SU-DHL-6 (cell line): ENCODE measurements at regions not wholly inside any gene's neighbourhood (a gene's known extent, or its start where the extent isn't known, plus 50 kb on each side); places are given as distances from the start of the nearest gene placed in this dataset.

Source experiments
- EZH2phosphoT487 ChIP-seq: fragments of 200-600 bp; sonication (generic), shearing (Covaris generic); conservative IDR thresholded peaks from 2 replicates; pipeline ENCODE4 v1.6.1; 2018; ENCODE audit warnings: mild to moderate bottlenecking, antibody characterized with exemption, low read length, moderate library complexity, mixed read lengths
- TF ChIP-seq, protein P1 (sequence below): fragments of 200-600 bp; sonication (generic); IDR thresholded peaks from one replicate; pipeline ENCODE4 v1.5.1; 2017; ENCODE audit warnings: antibody characterized with exemption, mild to moderate bottlenecking, low read length, moderate library complexity; ENCODE audit not compliant: insufficient read depth, poor library complexity, severe bottlenecking

DNA sequence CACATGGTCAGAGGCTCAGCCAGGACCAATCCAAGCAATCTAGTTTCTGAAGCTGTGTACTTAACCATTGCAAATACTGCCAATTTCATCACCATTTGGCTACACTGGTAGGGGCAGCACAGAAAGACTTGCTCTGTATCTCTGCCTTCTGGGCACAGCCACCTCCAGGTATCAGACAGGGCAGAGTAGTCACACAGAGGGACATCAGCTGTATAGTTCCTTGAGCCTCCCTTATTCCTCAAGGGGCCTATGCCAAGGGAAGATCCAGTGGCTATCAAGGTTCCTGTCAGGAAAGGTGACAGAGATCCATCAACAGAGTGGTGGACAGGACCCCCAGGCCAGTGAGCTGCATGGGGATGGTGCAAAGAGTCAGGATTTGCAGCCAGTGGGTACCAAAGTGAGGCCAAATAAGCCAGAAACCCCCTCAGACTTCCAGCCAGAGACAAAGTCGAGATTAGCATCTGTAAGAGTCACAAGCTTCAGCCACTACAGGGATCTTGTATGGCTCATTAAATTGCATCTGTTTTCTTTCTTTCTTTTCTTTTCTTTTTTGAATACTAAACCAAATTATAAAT is 381.6 kb upstream of the CPEB2 start:
- TF ChIP-seq, protein P1, sequence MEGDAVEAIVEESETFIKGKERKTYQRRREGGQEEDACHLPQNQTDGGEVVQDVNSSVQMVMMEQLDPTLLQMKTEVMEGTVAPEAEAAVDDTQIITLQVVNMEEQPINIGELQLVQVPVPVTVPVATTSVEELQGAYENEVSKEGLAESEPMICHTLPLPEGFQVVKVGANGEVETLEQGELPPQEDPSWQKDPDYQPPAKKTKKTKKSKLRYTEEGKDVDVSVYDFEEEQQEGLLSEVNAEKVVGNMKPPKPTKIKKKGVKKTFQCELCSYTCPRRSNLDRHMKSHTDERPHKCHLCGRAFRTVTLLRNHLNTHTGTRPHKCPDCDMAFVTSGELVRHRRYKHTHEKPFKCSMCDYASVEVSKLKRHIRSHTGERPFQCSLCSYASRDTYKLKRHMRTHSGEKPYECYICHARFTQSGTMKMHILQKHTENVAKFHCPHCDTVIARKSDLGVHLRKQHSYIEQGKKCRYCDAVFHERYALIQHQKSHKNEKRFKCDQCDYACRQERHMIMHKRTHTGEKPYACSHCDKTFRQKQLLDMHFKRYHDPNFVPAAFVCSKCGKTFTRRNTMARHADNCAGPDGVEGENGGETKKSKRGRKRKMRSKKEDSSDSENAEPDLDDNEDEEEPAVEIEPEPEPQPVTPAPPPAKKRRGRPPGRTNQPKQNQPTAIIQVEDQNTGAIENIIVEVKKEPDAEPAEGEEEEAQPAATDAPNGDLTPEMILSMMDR: no peak
- no peak for TF ChIP-seq EZH2phosphoT487
